Loucy (cell line): ENCODE measurements at regions not wholly inside any gene's neighbourhood (a gene's known extent, or its start where the extent isn't known, plus 50 kb on each side); places are given as distances from the start of the nearest gene placed in this dataset.

ENCODE experiments used
- H2AFZ ChIP-seq: fragments of 200-600 bp; sonication (generic); 2 replicates; pipeline ENCODE4 v1.6.0; 2016; ENCODE audit warnings: antibody characterized with exemption, mild to moderate bottlenecking, low read length, moderate library complexity
- H3F3A ChIP-seq: fragments of 200-600 bp; 2 replicates; pipeline ENCODE4 v1.6.0; 2016; ENCODE audit warnings: antibody characterized with exemption, low read depth, mild to moderate bottlenecking
- H3K27me3 ChIP-seq: fragments of 200-600 bp; sonication (generic); 2 replicates; pipeline ENCODE4 v1.6.1; 2014; ENCODE audit warnings: low read length, mild to moderate bottlenecking; ENCODE audit not compliant: insufficient read depth, poor library complexity, severe bottlenecking
- H3K36me3 ChIP-seq: fragments of 200-600 bp; sonication (generic); 2 replicates; pipeline ENCODE4 v1.6.1; 2016; ENCODE audit warnings: low read length; ENCODE audit not compliant: insufficient read depth
- H3K4me1 ChIP-seq: fragments of 200-600 bp; sonication (generic); 2 replicates; pipeline ENCODE4 v1.5.1; 2014; ENCODE audit warnings: low read length, mild to moderate bottlenecking; ENCODE audit not compliant: insufficient read depth, poor library complexity, severe bottlenecking
- H3K4me2 ChIP-seq: fragments of 200-600 bp; sonication (generic); 2 replicates; pipeline ENCODE4 v1.6.0; 2014; ENCODE audit warnings: antibody characterized with exemption, low read length, low read depth, mild to moderate bottlenecking; ENCODE audit not compliant: poor library complexity, severe bottlenecking
- H3K4me3 ChIP-seq: fragments of 200-600 bp; sonication (generic); 2 replicates; pipeline ENCODE4 v1.5.1; 2014; ENCODE audit warnings: low read length, mild to moderate bottlenecking, mixed read lengths; ENCODE audit not compliant: poor library complexity, severe bottlenecking
- H3K79me2 ChIP-seq: fragments of 200-600 bp; sonication (generic); 2 replicates; pipeline ENCODE4 v1.6.1; 2014; ENCODE audit warnings: low read length; ENCODE audit not compliant: insufficient read depth
- H3K9ac ChIP-seq: fragments of 200-600 bp; sonication (generic); 2 replicates; pipeline ENCODE4 v1.6.0; 2014; ENCODE audit warnings: mild to moderate bottlenecking, low read depth, low read length, moderate library complexity; ENCODE audit not compliant: poor library complexity, severe bottlenecking
- H3K9me2 ChIP-seq: fragments of 200-600 bp; sonication (generic); replicated peaks from 2 replicates; pipeline ENCODE4 v1.6.1; 2016; ENCODE audit warnings: low read depth, low read length, mixed read lengths
- H3K9me3 ChIP-seq: fragments of 200-600 bp; sonication (generic); 2 replicates; pipeline ENCODE4 v1.6.1; 2014; ENCODE audit warnings: mild to moderate bottlenecking, antibody characterized with exemption, low read length, low read depth; ENCODE audit not compliant: insufficient read depth
- H4K20me1 ChIP-seq: fragments of 200-600 bp; sonication (generic); 2 replicates; pipeline ENCODE4 v1.6.0; 2014; ENCODE audit warnings: antibody characterized with exemption, low read length, mild to moderate bottlenecking; ENCODE audit not compliant: insufficient read depth, poor library complexity, severe bottlenecking
- EZH2phosphoT487 ChIP-seq: fragments of 200-600 bp; IDR thresholded peaks from 2 replicates; pipeline ENCODE4 v1.6.1; 2018; ENCODE audit warnings: antibody characterized with exemption, mild to moderate bottlenecking, moderate library complexity, borderline replicate concordance
- TF ChIP-seq, protein P1 (sequence below): fragments of 200-600 bp; sonication (generic); conservative IDR thresholded peaks from 2 replicates; pipeline ENCODE4 v1.5.1; 2014; ENCODE audit warnings: mild to moderate bottlenecking, antibody characterized with exemption, low read length

DNA sequence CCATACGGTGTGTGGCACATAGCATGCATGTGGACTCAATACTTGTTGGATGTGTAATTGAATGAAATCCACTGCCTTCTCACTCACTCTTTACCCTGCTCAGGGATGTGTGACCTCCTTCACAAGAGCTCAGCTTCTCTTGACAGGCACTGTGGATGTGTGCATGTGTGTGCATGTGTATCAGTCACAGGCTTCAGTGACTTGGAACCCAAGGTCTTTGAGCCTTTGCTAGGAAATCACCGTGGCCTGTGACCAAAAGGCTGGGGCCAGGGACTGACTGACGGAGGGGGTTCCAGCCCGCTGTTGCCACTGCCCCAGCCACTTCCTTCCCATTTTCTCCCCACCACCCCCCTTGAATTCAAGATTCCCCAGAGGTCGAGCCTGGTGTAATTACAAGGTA is 144.4 kb upstream of the POU3F1 start:
- Histone ChIP-seq H2AFZ (no peak overlapping the region), H3K9ac (no peak overlapping the region), H3K9me2 (no peaks in the 10 kb centered on the region), H3K79me2 (no peaks in the 10 kb centered on the region), H3K27me3 (no peaks in the 10 kb centered on the region), H3K4me2 (no peak overlapping the region), H3K4me1 (no peaks in the 10 kb centered on the region), H3K4me3 (no peak overlapping the region), H3K9me3 (no peaks in the 10 kb centered on the region), H4K20me1 (no peaks in the 10 kb centered on the region), H3F3A (no peaks in the 10 kb centered on the region), H3K36me3 (no peaks in the 10 kb centered on the region)
- TF ChIP-seq, protein P1, sequence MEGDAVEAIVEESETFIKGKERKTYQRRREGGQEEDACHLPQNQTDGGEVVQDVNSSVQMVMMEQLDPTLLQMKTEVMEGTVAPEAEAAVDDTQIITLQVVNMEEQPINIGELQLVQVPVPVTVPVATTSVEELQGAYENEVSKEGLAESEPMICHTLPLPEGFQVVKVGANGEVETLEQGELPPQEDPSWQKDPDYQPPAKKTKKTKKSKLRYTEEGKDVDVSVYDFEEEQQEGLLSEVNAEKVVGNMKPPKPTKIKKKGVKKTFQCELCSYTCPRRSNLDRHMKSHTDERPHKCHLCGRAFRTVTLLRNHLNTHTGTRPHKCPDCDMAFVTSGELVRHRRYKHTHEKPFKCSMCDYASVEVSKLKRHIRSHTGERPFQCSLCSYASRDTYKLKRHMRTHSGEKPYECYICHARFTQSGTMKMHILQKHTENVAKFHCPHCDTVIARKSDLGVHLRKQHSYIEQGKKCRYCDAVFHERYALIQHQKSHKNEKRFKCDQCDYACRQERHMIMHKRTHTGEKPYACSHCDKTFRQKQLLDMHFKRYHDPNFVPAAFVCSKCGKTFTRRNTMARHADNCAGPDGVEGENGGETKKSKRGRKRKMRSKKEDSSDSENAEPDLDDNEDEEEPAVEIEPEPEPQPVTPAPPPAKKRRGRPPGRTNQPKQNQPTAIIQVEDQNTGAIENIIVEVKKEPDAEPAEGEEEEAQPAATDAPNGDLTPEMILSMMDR: no peak
- no peak for TF ChIP-seq EZH2phosphoT487

DNA sequence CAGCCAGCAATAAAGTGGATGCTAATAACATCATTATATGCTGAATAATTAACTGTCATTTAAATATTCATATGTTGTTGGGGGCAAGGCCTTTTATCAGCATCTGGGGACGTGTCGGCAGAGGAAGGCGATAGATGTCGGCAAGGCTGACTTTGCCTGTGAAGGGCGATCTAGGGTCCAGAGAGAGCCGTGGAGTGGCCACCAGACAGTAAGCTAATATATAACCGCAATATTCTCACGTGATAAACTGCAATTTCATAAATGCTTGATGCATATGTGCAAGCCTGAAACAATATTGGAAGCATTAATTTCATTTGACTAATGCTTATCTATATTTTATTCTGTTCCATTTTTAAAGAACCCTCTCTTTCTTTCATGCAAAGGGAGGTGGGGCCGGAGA is 141.0 kb upstream of the POU3F1 start:
- no peaks in the 10 kb centered on the region for H3K9me2 ChIP-seq

DNA sequence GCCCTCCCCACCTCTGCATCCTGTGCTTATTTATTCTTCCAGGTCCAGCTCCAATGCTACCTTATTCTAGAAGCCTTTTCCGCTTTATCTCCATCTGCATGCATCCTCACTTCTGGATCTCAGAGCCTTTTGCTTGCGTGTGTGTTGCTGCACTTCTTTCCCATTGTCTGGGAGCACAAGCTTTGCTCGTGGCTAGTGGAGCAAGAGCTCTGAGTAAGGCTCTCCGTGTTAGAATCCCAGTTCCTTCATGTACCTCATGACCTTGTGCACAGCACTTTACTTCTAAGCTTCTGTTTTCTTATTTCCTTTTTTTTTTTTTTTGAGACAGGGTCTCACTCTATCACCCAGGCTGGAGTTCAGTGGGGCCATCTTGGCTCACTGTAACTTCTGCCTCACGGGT is 140.0 kb upstream of the POU3F1 start:
- TF ChIP-seq, protein P1: no peak
- no peak for TF ChIP-seq EZH2phosphoT487
- Histone ChIP-seq H3K79me2 (no peaks in the 10 kb centered on the region), H2AFZ (no peak overlapping the region), H3K4me3 (no peak overlapping the region), H3K9me2 (no peaks in the 10 kb centered on the region), H3K9me3 (no peaks in the 10 kb centered on the region), H3K4me2 (no peak overlapping the region), H3K27me3 (no peaks in the 10 kb centered on the region), H3K36me3 (no peaks in the 10 kb centered on the region), H3F3A (no peaks in the 10 kb centered on the region), H4K20me1 (no peaks in the 10 kb centered on the region), H3K9ac (no peak overlapping the region), H3K4me1 (no peaks in the 10 kb centered on the region)

More for the DNA sequence above, 141.0 kb upstream of the POU3F1 start:
- Histone ChIP-seq H3K79me2 (no peaks in the 10 kb centered on the region), H3K4me2 (no peak overlapping the region), H3K9me3 (no peaks in the 10 kb centered on the region), H3K36me3 (no peaks in the 10 kb centered on the region), H3K9ac (no peak overlapping the region), H4K20me1 (no peaks in the 10 kb centered on the region), H3K4me3 (no peak overlapping the region), H2AFZ (no peak overlapping the region), H3F3A (no peaks in the 10 kb centered on the region), H3K4me1 (no peaks in the 10 kb centered on the region), H3K27me3 (no peaks in the 10 kb centered on the region)
- TF ChIP-seq, protein P1: no peak
- TF ChIP-seq EZH2phosphoT487: no peak
